T-helper 1 cell treated with Interleukin-12 subunit alpha and Interleukin-12 subunit beta and Interleukin-4 antibody, amounts not matched to agents 30 μg/mL and 1 μg/mL, for 36 hours (primary cell): ENCODE measurements at regions not wholly inside any gene's neighbourhood (a gene's known extent, or its start where the extent isn't known, plus 50 kb on each side); places are given as distances from the start of the nearest gene placed in this dataset.

Experiments used
- H3K27ac Mint-ChIP-seq: one replicate; pipeline ENCODE4 v1.8.0; 2021; ENCODE audit warnings: mild to moderate bottlenecking, mixed read lengths
- H3K27me3 Mint-ChIP-seq: one replicate; pipeline ENCODE4 v1.8.0; 2021; ENCODE audit warnings: low read depth, mixed read lengths
- H3K36me3 Mint-ChIP-seq: one replicate; pipeline ENCODE4 v1.8.0; 2021; ENCODE audit warnings: low read depth, mixed read lengths
- H3K4me1 Mint-ChIP-seq: one replicate; pipeline ENCODE4 v1.8.0; 2021; ENCODE audit warnings: low read depth, mixed read lengths
- H3K4me3 Mint-ChIP-seq: one replicate; pipeline ENCODE4 v1.8.0; 2021; ENCODE audit warnings: mild to moderate bottlenecking, moderate library complexity, mixed read lengths
- H3K9me3 Mint-ChIP-seq: one replicate; pipeline ENCODE4 v1.8.0; 2021; ENCODE audit warnings: mixed read lengths

DNA sequence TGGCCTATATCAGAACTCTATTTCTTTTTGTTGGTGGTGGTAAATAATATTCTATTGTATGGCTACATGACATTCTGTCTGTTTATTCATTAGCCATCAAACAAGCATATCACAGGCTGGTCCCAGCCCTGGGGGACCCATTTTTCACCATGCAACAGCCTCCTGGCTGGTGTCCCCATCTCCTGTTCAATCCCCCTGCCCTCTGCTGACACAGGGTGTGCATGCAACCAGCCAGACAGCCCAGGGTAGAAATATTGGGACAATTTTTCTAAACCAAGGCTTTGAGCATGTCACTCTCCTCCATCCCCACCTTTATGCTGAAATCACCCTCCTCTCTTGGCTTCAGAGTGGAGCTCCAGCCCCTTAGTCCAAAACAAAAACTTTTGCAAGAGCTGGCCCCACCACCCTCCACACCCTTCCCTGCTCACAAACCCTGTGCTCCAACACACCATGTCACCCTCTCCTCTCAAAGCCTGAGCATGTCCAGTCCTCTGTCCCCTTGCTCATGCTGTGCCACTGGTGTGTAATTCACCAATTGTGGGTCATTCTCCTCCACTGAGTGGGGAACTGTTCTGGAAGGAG, 153.0 kb upstream of the UQCRFS1 start:
- H3K27ac Mint-ChIP-seq = no peak overlapping the region
- H3K27me3 Mint-ChIP-seq = peaks cover 35% of the 10 kb centered on the region
- H3K36me3 Mint-ChIP-seq = no peaks in the 10 kb centered on the region
- H3K4me3 Mint-ChIP-seq = no peak overlapping the region
- H3K4me1 Mint-ChIP-seq = no peaks in the 10 kb centered on the region
- no peaks in the 10 kb centered on the region for H3K9me3 Mint-ChIP-seq

DNA sequence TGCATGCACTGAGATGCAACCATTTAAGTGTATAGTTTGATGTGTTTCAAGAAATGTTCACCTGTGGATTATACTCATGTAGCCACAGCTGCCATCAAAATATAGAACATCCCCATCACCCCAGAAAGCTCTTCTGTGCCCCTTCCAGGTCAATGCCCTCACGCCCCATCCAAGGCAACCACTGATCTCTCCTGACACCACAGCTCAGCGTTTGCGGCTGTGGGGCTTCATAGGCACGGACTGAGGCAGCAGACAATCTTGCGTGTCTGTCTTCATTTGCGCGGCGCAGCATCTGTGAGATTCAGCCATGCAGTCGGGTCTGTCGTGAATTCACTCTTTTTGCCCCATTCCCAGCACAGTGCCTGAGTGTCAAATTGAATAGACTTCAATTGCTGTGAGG, 153.8 kb upstream of the UQCRFS1 start:
- Mint-ChIP-seq H3K27me3 (peaks cover 35% of the 10 kb centered on the region), H3K27ac (no peak overlapping the region), H3K4me3 (no peak overlapping the region), H3K9me3 (no peaks in the 10 kb centered on the region), H3K4me1 (no peaks in the 10 kb centered on the region), H3K36me3 (no peaks in the 10 kb centered on the region)

DNA sequence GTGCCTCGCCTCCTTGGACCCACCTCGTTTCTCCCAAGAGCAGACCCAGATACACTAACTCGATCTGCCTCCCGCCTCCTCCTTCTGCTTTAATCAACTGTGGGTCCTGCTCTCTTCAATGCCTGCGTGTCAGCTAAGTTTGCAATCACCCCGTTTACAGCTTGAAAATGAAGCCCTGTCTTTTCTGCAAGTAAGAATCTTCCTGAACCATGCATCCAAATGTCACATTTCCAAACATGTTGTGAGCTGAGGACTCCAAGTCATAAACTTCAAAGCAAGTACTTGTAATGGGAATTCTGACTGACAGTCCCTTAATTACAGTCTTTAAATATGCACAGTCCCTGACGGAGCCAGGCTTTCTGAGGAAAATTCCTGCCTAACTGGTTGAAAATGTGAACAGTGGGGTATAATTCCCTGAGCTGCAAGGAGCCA, 154.9 kb upstream of the UQCRFS1 start:
- H3K4me3 Mint-ChIP-seq = no peak overlapping the region
- peaks cover 35% of the 10 kb centered on the region for H3K27me3 Mint-ChIP-seq
- H3K36me3 Mint-ChIP-seq = no peaks in the 10 kb centered on the region
- no peaks in the 10 kb centered on the region for H3K4me1 Mint-ChIP-seq
- no peaks in the 10 kb centered on the region for H3K9me3 Mint-ChIP-seq
- H3K27ac Mint-ChIP-seq = no peak overlapping the region

GRCh38 chr19:29370276-29370675, 155.5 kb upstream of the VSTM2B start:
- no peak overlapping the region for H3K27ac Mint-ChIP-seq
- no peaks in the 10 kb centered on the region for H3K4me1 Mint-ChIP-seq
- no peaks in the 10 kb centered on the region for H3K36me3 Mint-ChIP-seq
- H3K27me3 Mint-ChIP-seq = peaks cover 15% of the 10 kb centered on the region
- H3K9me3 Mint-ChIP-seq = no peaks in the 10 kb centered on the region
- no peak overlapping the region for H3K4me3 Mint-ChIP-seq

DNA sequence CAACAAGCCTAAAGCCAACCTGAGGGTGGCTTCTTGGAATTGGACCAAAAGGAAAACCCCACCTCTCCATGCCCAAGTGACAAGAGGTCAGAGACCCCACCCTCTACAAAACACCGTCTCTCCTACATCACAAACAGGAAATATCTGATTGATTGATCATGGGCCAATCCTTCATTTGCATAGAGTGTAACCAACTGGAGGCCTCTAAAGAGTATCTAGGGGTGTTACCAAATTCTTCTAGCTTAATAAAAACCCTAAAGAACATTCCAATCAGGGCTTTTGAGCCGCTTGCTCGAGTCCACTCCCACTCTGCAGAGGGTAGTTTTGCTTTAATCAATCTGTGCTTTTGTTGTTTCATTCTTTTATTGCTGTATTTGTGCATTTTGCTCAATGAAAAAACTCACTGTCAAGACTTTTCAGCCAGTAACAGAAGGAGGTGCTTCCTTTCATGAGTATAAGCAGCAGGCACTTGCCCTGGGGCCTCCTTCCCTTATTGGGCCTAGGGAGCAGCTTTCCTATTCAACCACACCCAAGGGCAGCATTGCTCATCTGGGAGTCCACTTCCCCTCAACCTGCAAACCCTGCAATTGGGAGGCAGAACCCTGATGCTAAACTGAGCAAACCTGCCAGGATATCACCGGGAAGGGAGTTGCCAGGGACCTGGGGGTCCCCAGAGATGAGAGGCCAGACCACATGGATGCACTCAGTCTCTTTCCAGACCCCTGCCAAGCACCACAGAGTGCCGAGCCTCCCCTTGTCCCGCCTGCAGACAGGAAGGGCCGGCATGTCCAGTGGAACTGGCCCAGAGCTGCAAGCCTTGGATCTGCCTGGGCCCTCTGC, 154.3 kb upstream of the VSTM2B start:
- H3K27ac Mint-ChIP-seq = no peak overlapping the region
- no peaks in the 10 kb centered on the region for H3K36me3 Mint-ChIP-seq
- no peak overlapping the region for H3K4me3 Mint-ChIP-seq
- peaks cover 8% of the 10 kb centered on the region for H3K27me3 Mint-ChIP-seq
- no peaks in the 10 kb centered on the region for H3K9me3 Mint-ChIP-seq
- no peaks in the 10 kb centered on the region for H3K4me1 Mint-ChIP-seq

GRCh38 chr19:29372091-29372415, 153.7 kb upstream of the VSTM2B start:
- H3K4me3 Mint-ChIP-seq = no peak overlapping the region
- H3K9me3 Mint-ChIP-seq = no peaks in the 10 kb centered on the region
- no peak overlapping the region for H3K27ac Mint-ChIP-seq
- peaks cover 7% of the 10 kb centered on the region for H3K27me3 Mint-ChIP-seq
- H3K36me3 Mint-ChIP-seq = no peaks in the 10 kb centered on the region
- no peaks in the 10 kb centered on the region for H3K4me1 Mint-ChIP-seq

DNA sequence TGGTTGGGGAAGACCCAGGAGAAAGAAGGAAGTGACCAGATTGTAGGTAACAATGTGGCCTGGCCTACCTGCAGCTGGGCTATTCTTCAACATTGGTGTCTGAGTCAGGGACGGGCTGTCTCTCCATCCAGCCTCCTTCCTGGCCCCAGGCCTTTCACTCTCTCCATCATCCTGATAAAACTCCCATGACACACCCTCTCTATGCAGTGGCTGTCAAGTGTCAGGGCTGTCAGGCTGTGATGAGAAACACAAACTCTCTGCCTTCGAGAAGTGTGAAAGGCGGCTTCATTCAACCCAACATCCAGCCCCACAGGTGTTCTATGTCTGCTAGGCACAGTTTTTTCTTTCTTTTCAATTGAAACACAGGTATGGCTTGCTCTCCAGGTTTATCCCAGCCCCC, 153.3 kb upstream of the VSTM2B start:
- Mint-ChIP-seq H3K9me3 (no peaks in the 10 kb centered on the region), H3K27me3 (peaks cover 7% of the 10 kb centered on the region), H3K36me3 (no peaks in the 10 kb centered on the region), H3K27ac (no peak overlapping the region), H3K4me3 (no peak overlapping the region), H3K4me1 (no peaks in the 10 kb centered on the region)

GRCh38 chr19:29372921-29373797, 152.6 kb upstream of the VSTM2B start:
- Mint-ChIP-seq H3K27me3 (peaks cover 5% of the 10 kb centered on the region), H3K4me1 (no peaks in the 10 kb centered on the region), H3K4me3 (no peak overlapping the region), H3K27ac (no peak overlapping the region), H3K9me3 (no peaks in the 10 kb centered on the region), H3K36me3 (no peaks in the 10 kb centered on the region)

DNA sequence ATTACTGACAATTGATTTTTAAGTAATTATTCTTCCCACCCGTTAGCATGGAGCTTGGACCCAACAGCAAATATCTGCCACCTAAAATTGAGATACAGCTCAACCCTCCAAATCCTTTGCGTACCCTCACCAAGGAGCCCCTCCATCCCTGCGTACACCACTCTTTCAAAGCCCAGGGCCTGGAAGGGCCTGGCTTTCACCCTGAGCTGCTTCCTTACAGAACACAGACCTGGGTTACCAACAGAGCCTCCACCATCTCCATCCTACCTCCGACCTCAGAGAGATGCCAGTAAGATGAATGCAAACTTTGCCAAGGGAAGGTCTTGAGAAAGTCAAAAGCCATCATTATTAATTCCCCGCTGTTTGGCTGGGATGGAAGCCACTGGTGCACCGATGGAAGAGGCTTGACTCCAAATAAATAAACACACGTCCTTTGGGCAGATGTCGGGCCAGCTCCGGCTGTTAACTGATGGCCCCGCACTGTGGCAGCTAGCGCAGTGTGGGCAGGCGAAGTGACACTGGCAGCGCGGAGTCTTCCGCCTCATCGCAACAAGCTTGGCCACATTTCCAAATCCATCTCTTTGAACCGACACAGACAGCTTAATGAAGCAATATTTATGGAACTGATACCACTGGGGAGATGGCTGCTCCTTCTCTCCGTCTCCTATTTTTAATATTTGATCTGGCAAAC, 150.2 kb upstream of the VSTM2B start:
- Mint-ChIP-seq H3K4me3 (no peak overlapping the region), H3K36me3 (no peaks in the 10 kb centered on the region), H3K27me3 (peaks cover 4% of the 10 kb centered on the region), H3K27ac (no peak overlapping the region), H3K9me3 (no peaks in the 10 kb centered on the region), H3K4me1 (no peaks in the 10 kb centered on the region)

DNA sequence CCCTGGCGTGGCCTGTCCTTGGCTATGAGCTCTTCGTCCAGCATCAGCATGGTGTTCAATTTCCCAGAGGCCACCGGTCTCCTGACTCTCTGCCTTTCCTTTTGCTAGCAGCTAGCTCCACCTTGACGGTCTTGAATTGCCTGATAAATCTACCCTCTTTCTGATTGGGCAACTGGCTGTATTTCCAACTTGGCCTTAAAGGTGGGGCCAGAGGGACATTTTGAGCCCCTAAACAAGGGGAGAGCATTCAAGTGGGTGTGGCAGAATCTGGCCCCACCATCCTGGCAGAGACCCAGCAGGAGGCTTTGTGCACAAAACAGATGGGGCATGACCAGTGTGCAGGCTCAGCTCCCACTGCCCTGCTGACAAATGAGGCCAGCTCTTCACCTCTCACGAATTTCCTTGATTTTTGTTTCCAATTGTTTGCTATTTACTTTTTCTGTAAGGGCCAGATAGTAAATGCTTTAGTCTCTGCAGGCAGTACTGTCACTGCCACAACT, 148.9 kb upstream of the VSTM2B start:
- Mint-ChIP-seq H3K4me1 (no peaks in the 10 kb centered on the region), H3K4me3 (no peak overlapping the region), H3K36me3 (no peaks in the 10 kb centered on the region), H3K9me3 (no peaks in the 10 kb centered on the region), H3K27ac (no peak overlapping the region), H3K27me3 (peaks cover 4% of the 10 kb centered on the region)

- no peak overlapping the region for H3K27ac Mint-ChIP-seq
- no peak overlapping the region for H3K4me3 Mint-ChIP-seq
- no peaks in the 10 kb centered on the region for H3K36me3 Mint-ChIP-seq
- H3K4me1 Mint-ChIP-seq = no peaks in the 10 kb centered on the region
- no peaks in the 10 kb centered on the region for H3K9me3 Mint-ChIP-seq
- peaks cover 4% of the 10 kb centered on the region for H3K27me3 Mint-ChIP-seq
Observed at GRCh38 chr19:29378126-29378525, 147.7 kb upstream of the VSTM2B start.

GRCh38 chr19:29378543-29379080, 147.2 kb upstream of the VSTM2B start:
- H3K36me3 Mint-ChIP-seq = no peaks in the 10 kb centered on the region
- H3K9me3 Mint-ChIP-seq = no peaks in the 10 kb centered on the region
- H3K27ac Mint-ChIP-seq = no peak overlapping the region
- H3K4me1 Mint-ChIP-seq = no peaks in the 10 kb centered on the region
- H3K4me3 Mint-ChIP-seq = no peak overlapping the region
- H3K27me3 Mint-ChIP-seq = peaks cover 4% of the 10 kb centered on the region

- Mint-ChIP-seq H3K9me3 (no peaks in the 10 kb centered on the region), H3K27me3 (peaks cover 4% of the 10 kb centered on the region), H3K36me3 (no peaks in the 10 kb centered on the region), H3K27ac (no peak overlapping the region), H3K4me1 (no peaks in the 10 kb centered on the region), H3K4me3 (no peak overlapping the region)
Observed at GRCh38 chr19:29379257-29380021, 146.4 kb upstream of the VSTM2B start.
